GM21723 (cell line): ENCODE measurements at regions not wholly inside any gene's neighbourhood (a gene's known extent, or its start where the extent isn't known, plus 50 kb on each side); places are given as distances from the start of the nearest gene placed in this dataset.

Experiments
- ATAC-seq: cut with Tn5 transposase; IDR thresholded peaks from one replicate; pipeline ENCODE4 v1.9.1; 2021; ENCODE audit warnings: mild to moderate bottlenecking, moderate library complexity; ENCODE audit not compliant: unreplicated experiment

DNA sequence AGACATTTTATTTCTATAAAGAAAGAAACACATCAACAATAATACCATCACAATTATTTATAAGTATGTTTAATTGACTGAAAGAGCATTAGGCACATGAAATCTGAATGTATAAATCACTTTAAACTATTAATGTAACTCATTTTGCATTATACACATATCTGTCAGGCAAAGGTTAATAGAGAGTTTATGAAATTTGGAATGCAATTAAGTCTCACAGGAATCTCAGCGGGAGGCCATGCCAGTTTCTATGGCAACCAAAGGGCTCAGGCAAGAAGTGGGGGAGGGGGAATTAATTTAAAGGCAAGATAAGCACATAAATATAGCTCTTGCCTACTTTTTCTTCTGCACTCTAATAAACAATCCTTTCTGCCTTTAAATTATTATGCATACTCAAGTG lies 152.6 kb downstream of the SLC16A9 start:
- ATAC-seq: no peak

DNA sequence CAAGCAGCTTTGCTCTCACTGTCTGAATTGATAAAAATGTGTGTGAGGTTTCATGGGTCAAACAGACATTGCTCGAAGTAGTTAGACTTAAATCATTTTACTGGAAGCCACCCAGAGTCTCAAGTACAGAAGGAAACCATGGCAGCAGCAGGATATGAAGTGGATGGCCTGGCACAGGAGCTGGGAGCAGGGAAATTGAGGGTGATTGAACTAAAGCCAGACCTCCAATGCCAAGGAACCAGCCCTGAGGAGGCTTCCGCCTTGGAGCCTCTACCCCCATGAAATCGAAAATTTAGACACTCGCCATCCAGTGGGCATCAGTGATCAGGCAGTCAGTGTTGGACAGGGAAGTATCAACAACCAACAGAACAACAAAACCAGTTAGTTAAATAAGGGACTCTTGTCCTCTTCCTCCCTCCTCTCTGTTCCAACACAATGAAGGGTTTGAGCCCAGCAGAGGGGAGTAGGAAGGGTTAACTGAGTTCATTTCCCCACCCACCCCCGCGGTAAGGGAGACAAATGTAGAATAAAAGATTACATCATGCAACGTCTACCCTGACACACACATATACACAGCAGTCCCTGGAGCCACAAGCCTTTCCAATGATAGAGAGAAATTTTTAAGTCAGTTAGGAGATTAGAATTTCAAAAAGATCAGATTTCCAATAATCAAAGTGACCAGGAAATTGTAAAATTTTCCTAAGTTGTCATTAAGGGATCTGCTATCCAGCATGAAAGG lies 156.3 kb downstream of the SLC16A9 start:
- no peak for ATAC-seq

GRCh38 chr10:59550061-59550460 lies 159.6 kb downstream of the SLC16A9 start:
- no peak for ATAC-seq

DNA sequence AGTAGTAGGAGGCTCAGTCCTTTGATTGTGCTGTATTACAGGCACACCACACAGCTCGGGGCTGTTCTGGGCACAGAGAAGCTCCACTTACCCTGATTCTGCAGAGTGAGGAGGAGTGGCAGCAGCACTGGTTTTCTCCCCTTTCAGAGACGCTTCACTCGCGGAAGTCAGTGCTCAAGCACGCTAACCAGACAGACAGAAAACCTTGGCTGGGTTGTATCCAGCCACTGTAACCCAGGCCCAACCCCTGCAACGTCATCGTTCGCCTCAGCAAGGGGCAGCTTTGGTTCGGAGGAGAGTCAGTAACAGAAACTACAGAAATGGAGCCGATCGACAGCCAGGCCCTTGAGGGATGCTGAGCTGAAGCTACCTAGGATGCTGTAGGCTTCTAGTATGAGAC lies 171.0 kb downstream of the SLC16A9 start:
- no peak for ATAC-seq

- no peak for ATAC-seq
Measured at GRCh38 chr10:59537501-59537900, 172.1 kb downstream of the SLC16A9 start.

- ATAC-seq: no peak
Measured at GRCh38 chr10:59536167-59537014, 173.3 kb downstream of the SLC16A9 start.

DNA sequence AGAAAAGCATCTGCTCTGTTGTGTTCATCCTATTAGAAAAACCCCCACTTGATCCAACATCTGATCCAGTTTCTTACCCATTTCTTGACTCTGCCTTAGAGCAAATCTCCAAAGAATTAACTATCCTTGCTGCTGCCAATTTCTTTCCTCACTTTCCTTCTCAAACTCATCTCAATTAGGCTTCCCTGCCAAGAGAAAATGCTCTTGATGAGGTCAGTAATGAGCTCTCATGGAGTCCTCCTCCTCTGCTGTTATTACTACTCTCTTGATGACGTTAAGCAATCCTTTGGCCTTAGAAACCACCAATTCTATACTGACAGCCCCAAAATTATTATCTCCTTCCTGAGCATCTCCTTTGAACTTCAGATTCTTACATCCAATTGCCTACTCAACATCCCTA lies 162.0 kb upstream of the FAM13C start:
- ATAC-seq: no peak

DNA sequence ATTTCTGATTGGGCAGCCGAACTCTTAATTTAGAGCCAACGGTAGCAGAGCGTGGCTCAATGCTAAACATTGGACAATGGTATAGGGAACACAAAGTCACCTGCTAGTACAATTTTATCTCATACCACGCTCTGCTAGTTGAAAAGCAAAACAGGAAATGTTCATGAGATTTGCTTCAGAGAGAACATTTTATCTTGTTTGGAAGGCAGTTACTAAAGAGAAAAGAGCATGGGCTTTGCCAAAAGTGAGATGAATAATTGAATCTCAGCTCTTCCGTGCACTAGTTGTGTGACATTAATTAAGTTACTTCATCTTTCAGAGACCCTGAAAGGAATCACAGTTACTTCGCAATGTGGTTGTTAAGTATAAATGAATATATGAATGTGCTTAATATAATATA lies 161.5 kb upstream of the FAM13C start:
- ATAC-seq: no peak

- no peak for ATAC-seq
Measured at GRCh38 chr10:59517996-59518395, 155.6 kb upstream of the FAM13C start.

- no peak for ATAC-seq
Measured at GRCh38 chr10:59517341-59517899, 155.1 kb upstream of the FAM13C start.

DNA sequence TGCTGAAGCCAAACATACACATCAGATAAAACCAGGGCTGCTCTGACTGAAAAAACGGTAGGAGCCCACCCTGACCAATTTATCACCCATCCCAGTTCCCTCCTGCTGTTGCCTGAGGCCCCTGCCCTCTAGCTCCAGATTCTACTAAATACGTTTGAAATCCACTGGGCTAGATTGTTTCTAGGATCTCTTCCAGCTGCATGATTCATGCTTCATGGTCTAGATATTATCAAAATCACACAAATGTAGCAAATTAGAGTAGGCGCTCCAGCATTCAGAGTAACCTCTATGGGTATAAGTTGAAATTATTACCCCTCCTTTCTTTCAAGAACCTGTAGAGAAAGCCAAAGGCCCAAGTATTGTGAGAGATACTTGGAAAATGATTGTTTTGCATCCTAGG lies 151.2 kb upstream of the FAM13C start:
- ATAC-seq: no peak

- no peak for ATAC-seq
Measured at GRCh38 chr10:59512951-59513350, 150.6 kb upstream of the FAM13C start.

- ATAC-seq: no peak
Measured at GRCh38 chr10:59508956-59509355, 146.6 kb upstream of the FAM13C start.

DNA sequence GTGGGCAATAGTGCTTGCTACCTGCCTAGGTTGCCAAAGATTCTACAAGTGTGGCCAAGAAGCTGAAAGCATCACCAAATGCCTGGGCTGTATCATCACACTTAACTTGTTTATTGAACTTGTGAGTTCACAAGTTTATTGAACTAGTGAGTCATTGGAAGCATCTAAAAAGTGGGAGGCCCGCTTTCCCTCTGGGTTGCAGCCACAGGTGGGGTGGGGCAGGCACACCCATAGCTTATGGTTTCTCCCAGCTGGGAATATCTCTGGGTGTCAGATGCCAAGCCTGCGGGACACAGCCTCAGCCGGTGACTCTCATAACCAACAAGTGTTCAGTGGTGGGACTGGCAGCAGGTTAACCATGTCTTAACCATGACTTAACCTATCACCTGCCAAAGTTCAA lies 145.9 kb upstream of the FAM13C start:
- no peak for ATAC-seq

DNA sequence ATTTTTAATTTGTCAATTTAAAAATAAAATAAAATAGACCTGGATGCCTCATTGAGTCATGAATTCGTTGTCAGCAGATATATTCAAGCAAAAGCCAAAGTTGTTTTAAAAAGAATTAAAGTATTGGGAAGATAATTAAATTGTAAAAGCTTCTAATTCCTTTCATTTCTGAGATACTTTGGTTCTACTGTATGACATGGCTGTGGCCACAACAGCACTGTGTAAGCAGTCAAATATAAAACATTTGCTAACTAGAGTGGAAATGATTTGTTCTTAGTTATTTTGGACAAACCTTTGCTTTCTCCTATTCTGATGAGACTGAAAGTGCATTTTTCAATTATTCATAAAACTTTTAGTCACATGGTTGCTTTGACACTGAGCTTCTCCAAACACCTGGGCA lies 143.6 kb upstream of the FAM13C start:
- no peak for ATAC-seq

DNA sequence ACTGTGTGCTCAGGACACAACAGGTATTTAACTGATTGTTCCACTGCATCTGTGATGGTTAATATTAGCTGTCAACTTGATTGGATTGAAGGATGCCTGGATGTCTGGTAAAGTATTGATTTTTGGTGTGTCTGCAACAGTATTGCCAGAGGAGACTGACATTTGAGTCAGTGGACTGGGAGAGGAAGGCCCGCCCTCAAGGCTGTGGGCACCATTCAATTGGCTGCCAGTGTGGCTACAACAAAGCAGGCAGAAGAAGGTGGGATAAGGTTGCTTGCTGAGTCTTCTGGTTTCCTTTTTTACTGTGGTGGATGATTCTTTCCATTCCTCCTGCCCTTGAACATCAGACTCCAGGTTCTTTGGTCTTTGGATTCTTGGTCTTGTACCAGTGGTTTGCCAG lies 137.1 kb upstream of the FAM13C start:
- no peak for ATAC-seq

GRCh38 chr10:59493017-59493416 lies 130.7 kb upstream of the FAM13C start:
- ATAC-seq: no peak

DNA sequence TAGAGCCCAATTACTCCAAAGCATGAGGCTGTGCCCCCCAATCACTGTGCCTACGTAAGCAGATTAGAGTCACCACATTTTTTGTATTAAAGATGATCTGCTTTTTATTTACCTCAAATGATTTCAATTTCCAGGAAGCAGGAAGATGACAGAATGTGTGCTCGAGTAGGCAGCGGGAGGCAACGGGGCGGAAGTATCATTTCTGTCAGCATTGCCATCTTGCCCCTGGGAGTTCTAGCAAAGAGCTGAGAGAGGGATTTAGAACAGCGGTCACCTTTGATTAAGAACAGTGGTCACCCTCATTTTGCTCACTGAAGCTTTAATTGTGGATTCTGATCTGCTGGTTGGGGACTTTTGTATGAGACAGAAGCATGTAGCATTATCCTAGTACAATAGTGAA lies 117.1 kb upstream of the FAM13C start:
- no peak for ATAC-seq

GRCh38 chr10:59470570-59470969 lies 108.2 kb upstream of the FAM13C start:
- ATAC-seq: no peak

- no peak for ATAC-seq
Measured at GRCh38 chr10:59465088-59465487, 102.7 kb upstream of the FAM13C start.

GRCh38 chr10:59464483-59464882 lies 102.1 kb upstream of the FAM13C start:
- ATAC-seq: no peak

- ATAC-seq: no peak
Measured at GRCh38 chr10:59463909-59464308, 101.6 kb upstream of the FAM13C start.
